ENCODE measurements at regions not wholly inside any gene's neighbourhood (a gene's known extent, or its start where the extent isn't known, plus 50 kb on each side); places are given as distances from the start of the nearest gene placed in this dataset.
"Not testable (repeated sequence)": the region's sequence is repeated elsewhere in the genome, so short reads cannot be mapped to it uniquely, and the experiment has no call there.

DNA sequence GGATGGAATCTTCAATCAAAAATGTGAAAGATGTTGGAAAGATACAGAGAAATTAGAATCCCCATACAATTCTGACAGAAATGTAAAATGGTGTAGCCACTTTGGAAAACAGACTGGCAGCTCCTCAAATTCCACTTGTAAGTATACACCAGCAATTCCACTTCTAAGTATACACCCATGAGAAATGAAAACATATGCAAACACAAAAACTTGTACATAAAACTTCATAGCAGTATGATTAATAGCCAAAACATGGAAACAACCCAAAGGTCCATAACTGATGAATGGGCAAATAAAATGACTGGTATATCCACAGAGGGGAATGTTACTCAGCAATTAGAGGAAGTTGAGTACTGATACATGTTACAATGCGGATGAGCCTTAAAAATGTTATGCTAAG is 304.3 kb upstream of the NUPR2 start:
- POLR2A ChIA-PET; H3K4me3 Mint-ChIP-seq; H3K4me1 Mint-ChIP-seq; intact Hi-C loops (cut with DNase I, micrococcal nuclease); H3K27me3 Mint-ChIP-seq; H3K36me3 Mint-ChIP-seq (ENCODE audit: low read depth); CTCF ChIA-PET; H3K27ac Mint-ChIP-seq; DNase-seq; ATAC-seq: not testable (repeated sequence)
- peaks cover 17% of the 10 kb centered on the region for H3K9me3 Mint-ChIP-seq (ENCODE audit: low read depth)

DNA sequence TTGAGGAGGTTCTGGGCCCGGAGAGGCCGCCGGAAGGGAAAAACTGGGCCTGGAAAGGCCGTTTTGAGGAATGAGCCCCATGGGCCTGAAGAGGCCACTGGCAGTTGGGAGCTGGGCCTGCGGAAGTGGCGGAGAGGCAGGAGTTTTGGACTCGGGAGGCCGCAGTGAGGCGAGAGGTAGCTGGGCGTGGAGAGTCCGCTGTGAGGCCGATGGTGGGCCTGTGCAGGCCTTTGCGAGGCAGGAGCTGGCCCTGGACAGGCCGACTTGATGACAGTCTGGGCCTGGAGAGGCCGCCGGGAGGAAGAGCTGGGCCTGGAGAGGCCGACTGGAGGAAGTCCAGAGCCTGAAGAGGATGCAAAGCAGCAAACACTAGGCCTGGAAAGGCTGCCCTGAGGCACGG is 259.0 kb upstream of the NUPR2 start:
- intact Hi-C loops (cut with DNase I, micrococcal nuclease): no loop called here
- no peaks in the 10 kb centered on the region for H3K27me3 Mint-ChIP-seq
- H3K9me3 Mint-ChIP-seq (ENCODE audit: low read depth): peaks cover 1% of the 10 kb centered on the region
- ATAC-seq (no peak), DNase-seq (no peak)
- CTCF ChIA-PET: no interaction called here
- H3K4me3 Mint-ChIP-seq: no peak overlapping the region
- H3K4me1 Mint-ChIP-seq: no peaks in the 10 kb centered on the region
- H3K27ac Mint-ChIP-seq: no peak overlapping the region
- POLR2A ChIA-PET: no interaction called here
- peaks cover 1% of the 10 kb centered on the region for H3K36me3 Mint-ChIP-seq (ENCODE audit: low read depth)

DNA sequence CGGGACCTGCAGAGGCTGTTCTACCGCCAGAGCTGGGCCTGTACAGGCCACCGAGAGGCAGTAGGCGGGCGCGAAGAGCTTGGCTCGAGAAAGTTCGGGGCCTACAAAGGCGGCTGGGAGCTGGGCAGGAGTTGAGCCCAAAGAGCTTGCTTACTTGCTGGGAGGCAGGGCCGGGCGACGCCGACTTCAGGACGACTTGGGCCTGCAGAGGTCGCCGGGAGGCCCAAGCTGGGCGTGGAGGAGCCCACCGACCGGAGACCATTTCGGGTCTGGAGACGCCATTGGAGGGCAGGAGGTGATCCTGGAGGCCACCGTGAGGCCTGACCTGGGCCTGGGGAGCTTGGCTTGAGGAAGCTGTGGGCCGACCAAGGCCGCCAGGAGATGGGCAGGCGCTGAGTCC is 258.4 kb upstream of the NUPR2 start:
- DNase-seq; H3K4me1 Mint-ChIP-seq; H3K36me3 Mint-ChIP-seq (ENCODE audit: low read depth); POLR2A ChIA-PET; H3K27ac Mint-ChIP-seq; intact Hi-C loops (cut with DNase I, micrococcal nuclease); ATAC-seq; H3K9me3 Mint-ChIP-seq (ENCODE audit: low read depth); H3K27me3 Mint-ChIP-seq; CTCF ChIA-PET; H3K4me3 Mint-ChIP-seq: not testable (repeated sequence)

DNA sequence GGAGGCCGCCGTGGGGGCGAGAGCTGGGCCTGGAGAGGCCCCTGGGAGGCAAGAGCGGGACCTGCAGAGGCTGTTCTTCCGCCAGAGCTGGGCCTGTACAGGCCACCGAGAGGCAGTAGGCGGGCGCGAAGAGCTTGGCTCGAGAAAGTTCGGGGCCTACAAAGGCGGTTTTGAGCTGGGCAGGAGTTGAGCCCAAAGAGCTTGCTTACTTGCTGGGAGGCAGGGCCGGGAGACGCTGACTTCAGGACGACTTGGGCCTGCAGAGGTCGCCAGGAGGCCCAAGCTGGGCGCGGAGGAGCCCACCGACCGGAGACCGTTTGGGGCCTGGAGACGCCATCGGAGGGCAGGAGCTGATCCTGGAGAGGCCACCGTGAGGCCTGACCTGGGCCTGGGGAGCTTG is 257.1 kb upstream of the NUPR2 start:
- H3K27me3 Mint-ChIP-seq; H3K4me3 Mint-ChIP-seq; H3K36me3 Mint-ChIP-seq (ENCODE audit: low read depth); H3K27ac Mint-ChIP-seq; ATAC-seq; H3K9me3 Mint-ChIP-seq (ENCODE audit: low read depth); intact Hi-C loops (cut with DNase I, micrococcal nuclease); CTCF ChIA-PET; POLR2A ChIA-PET; H3K4me1 Mint-ChIP-seq: not testable (repeated sequence)
- DNase-seq: peak; percentile 59

DNA sequence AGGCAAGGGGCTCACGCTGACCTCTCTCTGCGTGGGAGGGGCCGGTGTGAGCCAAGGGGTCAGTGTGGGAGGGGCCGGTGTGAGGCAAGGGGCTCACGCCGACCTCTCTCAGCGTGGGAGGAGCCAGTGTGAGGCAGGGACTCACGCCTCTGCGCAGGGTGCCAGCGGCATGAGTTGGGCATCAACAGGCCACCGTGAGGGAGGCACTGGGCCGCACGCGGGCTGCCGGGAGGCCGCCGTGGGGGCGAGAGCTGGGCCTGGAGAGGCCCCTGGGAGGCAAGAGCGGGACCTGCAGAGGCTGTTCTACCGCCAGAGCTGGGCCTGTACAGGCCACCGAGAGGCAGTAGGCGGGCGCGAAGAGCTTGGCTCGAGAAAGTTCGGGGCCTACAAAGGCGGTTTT is 255.6 kb upstream of the NUPR2 start:
- DNase-seq; H3K9me3 Mint-ChIP-seq (ENCODE audit: low read depth): not testable (repeated sequence)

GRCh38 chr7:56370208-56370872 is 254.1 kb upstream of the NUPR2 start:
- DNase-seq; H3K36me3 Mint-ChIP-seq (ENCODE audit: low read depth); H3K4me3 Mint-ChIP-seq; H3K27me3 Mint-ChIP-seq; intact Hi-C loops (cut with DNase I, micrococcal nuclease); ATAC-seq; H3K9me3 Mint-ChIP-seq (ENCODE audit: low read depth); H3K4me1 Mint-ChIP-seq; H3K27ac Mint-ChIP-seq; POLR2A ChIA-PET; CTCF ChIA-PET: not testable (repeated sequence)

More for the DNA sequence above, 255.6 kb upstream of the NUPR2 start:
- H3K4me3 Mint-ChIP-seq; ATAC-seq; H3K27me3 Mint-ChIP-seq; intact Hi-C loops (cut with DNase I, micrococcal nuclease); CTCF ChIA-PET; H3K27ac Mint-ChIP-seq; H3K4me1 Mint-ChIP-seq; H3K36me3 Mint-ChIP-seq (ENCODE audit: low read depth); POLR2A ChIA-PET: not testable (repeated sequence)

DNA sequence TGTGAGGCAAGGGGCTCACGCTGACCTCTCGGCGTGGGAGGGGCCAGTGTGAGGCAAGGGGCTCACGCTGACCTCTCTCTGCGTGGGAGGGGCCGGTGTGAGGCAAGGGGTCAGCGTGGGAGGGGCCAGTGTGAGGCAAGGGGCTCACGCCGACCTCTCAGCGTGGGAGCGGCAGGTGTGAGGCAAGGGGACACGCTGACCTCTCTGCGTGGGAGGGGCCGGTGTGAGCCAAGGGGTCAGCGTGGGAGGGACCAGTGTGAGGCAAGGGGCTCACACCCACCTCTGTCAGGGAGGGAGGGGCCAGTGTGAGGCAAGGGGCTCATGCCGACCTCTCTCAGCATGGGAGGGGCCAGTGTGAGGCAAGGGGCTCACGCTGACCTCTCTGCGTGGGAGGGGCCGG is 251.7 kb upstream of the NUPR2 start:
- H3K36me3 Mint-ChIP-seq (ENCODE audit: low read depth); POLR2A ChIA-PET; DNase-seq; H3K9me3 Mint-ChIP-seq (ENCODE audit: low read depth); intact Hi-C loops (cut with DNase I, micrococcal nuclease); H3K27me3 Mint-ChIP-seq; H3K4me3 Mint-ChIP-seq; H3K27ac Mint-ChIP-seq; CTCF ChIA-PET; H3K4me1 Mint-ChIP-seq; ATAC-seq: not testable (repeated sequence)

DNA sequence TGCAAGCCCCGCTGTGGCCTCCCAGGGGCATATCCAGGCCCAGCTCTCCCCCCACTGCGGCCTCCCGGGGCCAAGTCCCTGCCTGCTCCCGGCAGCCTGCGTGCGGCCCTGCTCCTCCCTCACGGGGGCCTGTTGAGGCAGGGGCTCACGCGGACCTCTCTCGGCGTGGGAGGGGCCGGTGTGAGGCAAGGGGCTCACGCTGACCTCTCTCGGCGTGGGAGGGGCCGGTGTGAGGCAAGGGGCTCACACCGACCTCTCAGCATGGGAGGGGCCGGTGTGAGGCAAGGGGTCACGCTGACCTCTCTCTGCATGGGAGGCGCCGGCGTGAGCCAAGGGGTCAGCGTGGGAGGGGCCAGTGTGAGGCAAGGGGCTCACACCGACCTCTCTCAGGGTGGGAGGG is 251.2 kb upstream of the NUPR2 start:
- H3K36me3 Mint-ChIP-seq (ENCODE audit: low read depth); H3K27me3 Mint-ChIP-seq; intact Hi-C loops (cut with DNase I, micrococcal nuclease); H3K27ac Mint-ChIP-seq; H3K9me3 Mint-ChIP-seq (ENCODE audit: low read depth); ATAC-seq; POLR2A ChIA-PET; CTCF ChIA-PET; H3K4me3 Mint-ChIP-seq; DNase-seq; H3K4me1 Mint-ChIP-seq: not testable (repeated sequence)

DNA sequence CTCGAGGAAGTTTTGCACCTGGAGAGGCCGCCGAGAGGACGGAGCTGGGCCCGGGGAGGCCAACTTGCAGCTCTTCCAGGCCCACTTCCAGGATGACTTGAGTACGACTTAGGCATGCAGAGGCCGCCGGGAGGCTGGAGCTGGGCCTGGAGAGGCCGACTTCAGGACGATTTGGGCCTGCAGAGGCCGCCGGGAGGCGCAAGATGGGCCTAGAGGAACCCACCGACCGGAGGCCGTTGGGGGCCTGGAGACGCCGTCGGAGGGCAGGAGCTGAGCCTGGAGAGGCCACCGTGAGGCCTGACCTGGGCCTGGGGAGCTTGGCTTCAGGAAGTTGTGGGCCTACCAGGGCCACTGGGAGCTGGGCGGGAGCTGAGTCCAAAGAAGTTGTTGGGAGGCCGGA is 250.5 kb upstream of the NUPR2 start:
- H3K4me1 Mint-ChIP-seq; ATAC-seq; H3K36me3 Mint-ChIP-seq (ENCODE audit: low read depth); H3K9me3 Mint-ChIP-seq (ENCODE audit: low read depth); H3K27ac Mint-ChIP-seq; DNase-seq; H3K27me3 Mint-ChIP-seq; H3K4me3 Mint-ChIP-seq; intact Hi-C loops (cut with DNase I, micrococcal nuclease); CTCF ChIA-PET; POLR2A ChIA-PET: not testable (repeated sequence)

- H3K4me3 Mint-ChIP-seq; ATAC-seq; H3K36me3 Mint-ChIP-seq (ENCODE audit: low read depth); H3K4me1 Mint-ChIP-seq; H3K27ac Mint-ChIP-seq; H3K27me3 Mint-ChIP-seq; CTCF ChIA-PET; DNase-seq; intact Hi-C loops (cut with DNase I, micrococcal nuclease); POLR2A ChIA-PET; H3K9me3 Mint-ChIP-seq (ENCODE audit: low read depth): not testable (repeated sequence)
Measured at GRCh38 chr7:56352576-56352975, 236.4 kb upstream of the NUPR2 start.

- H3K36me3 Mint-ChIP-seq (ENCODE audit: low read depth); ATAC-seq; H3K4me1 Mint-ChIP-seq; DNase-seq; intact Hi-C loops (cut with DNase I, micrococcal nuclease); POLR2A ChIA-PET; H3K27ac Mint-ChIP-seq; H3K9me3 Mint-ChIP-seq (ENCODE audit: low read depth); H3K4me3 Mint-ChIP-seq; CTCF ChIA-PET; H3K27me3 Mint-ChIP-seq: not testable (repeated sequence)
Measured at GRCh38 chr7:56351181-56351580, 235.0 kb upstream of the NUPR2 start.

- ATAC-seq; DNase-seq; H3K4me3 Mint-ChIP-seq; H3K36me3 Mint-ChIP-seq (ENCODE audit: low read depth); H3K27ac Mint-ChIP-seq; POLR2A ChIA-PET; intact Hi-C loops (cut with DNase I, micrococcal nuclease); H3K27me3 Mint-ChIP-seq; H3K4me1 Mint-ChIP-seq; CTCF ChIA-PET: not testable (repeated sequence)
- H3K9me3 Mint-ChIP-seq (ENCODE audit: low read depth): peaks cover 11% of the 10 kb centered on the region
Measured at GRCh38 chr7:56348311-56348710, 232.1 kb upstream of the NUPR2 start.

DNA sequence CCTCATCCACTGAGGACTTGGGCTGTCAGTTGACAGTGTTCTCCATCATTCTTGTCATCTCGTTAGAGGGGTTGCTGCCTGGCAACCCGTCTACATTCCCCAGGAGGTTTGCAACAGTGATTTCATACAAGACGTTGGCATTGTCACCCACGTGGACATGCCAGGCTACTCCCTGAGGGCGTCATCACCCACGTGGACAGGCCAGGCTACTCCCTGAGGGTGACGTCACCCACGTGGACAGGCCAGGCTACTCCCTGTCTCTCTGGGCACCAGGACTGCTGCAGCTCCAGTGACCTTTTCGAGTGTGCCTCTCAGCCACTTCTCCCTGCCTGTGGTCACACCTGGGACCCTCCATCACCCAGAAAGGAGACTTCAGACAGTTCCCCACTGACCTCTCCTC is 212.1 kb upstream of the NUPR2 start:
- DNase-seq; H3K27me3 Mint-ChIP-seq; POLR2A ChIA-PET; H3K36me3 Mint-ChIP-seq (ENCODE audit: low read depth); H3K27ac Mint-ChIP-seq; CTCF ChIA-PET; H3K4me3 Mint-ChIP-seq; intact Hi-C loops (cut with DNase I, micrococcal nuclease); ATAC-seq; H3K4me1 Mint-ChIP-seq; H3K9me3 Mint-ChIP-seq (ENCODE audit: low read depth): not testable (repeated sequence)

Measured in activated CD4-positive, alpha-beta T cell treated with anti-CD3 and anti-CD28 coated beads for 36 hours (primary cell).